ENCODE measurements at regions not wholly inside any gene's neighbourhood (a gene's known extent, or its start where the extent isn't known, plus 50 kb on each side); places are given as distances from the start of the nearest gene placed in this dataset.
"Not testable (repeated sequence)": the region's sequence is repeated elsewhere in the genome, so short reads cannot be mapped to it uniquely, and the experiment has no call there.

DNA sequence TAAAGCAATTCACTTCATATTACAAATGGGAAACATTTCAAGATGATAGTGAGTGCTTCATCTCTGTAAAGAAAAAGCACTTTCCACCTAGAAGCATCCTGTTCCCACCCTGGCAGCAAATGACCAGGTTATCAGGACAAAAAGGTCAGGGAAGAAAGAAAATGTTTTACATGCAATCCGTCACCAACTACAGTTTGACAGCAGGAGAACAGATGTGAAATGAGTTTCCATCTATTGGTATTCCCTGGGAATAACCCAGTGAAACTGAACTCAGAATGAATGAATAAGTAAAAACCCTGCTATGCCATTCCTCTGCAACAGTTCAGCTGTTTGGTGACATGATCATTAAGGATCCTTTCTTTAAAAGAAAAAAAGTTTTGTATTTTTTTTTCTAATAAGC, 67.6 kb downstream of the HTR1A start:
- DNase-seq = no peak

DNA sequence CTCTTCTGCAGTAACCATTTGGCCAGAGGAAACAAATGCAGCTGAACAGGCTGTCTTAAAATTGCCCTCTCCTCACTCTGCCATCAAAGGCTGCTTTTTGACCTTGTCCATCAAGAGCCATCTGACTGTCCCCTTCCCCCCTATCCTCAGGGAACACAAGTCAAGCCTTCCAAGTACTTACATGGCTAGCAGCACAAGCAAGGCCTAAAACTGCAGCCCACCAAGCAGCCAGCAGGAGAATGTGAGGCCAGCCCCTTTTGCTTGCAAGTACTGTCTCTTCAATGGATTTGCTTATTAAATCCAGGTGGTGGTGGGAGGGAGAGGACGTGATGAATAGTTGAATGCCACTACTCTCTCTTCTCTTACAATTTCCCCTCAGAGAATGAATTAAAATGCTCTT, 83.5 kb downstream of the HTR1A start:
- DNase-seq = no peak

DNA sequence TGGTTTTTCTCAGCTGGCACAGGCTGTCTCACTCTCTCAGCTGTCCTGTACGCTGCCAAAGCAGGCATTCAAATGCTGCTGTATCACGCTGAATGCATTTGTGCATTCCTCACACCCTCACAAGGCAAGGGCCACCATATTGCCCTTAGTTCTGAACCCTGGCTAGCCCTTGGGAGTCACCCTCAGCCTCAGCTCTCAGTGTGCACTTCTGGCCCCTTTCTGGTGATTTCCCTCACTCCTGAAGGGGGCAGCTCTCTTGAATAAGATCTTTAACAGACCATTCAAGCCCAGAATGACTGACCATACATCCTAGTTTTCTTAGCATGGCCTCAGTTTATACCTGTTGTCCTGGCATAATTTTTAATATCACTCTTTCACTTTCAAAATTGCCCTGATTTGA, 84.3 kb downstream of the HTR1A start:
- no peak for DNase-seq

- DNase-seq = no peak
These were observed 101.9 kb downstream of the HTR1A start for GRCh38 chr5:63860379-63860778.

DNA sequence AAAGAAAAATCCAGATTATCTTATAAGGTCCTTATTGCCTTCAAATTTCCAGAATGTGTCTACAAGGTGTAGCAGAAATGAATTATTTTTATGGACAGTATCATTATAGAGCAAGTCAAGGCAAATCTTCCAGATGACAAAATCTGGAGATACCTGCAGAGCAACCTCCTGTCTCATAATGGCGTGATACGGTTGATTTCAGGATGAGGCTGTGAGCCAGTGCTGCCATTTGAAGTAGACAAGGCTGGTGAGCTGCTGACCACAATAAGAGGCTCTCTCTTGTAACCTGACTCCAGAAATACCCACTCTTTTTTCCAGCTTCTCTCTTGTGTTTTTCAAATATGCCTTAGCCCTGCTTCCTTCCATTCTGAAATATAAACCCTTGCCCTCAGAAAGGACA, 108.2 kb downstream of the HTR1A start:
- DNase-seq = no peak

- DNase-seq = no peak
These were observed 119.1 kb downstream of the HTR1A start for GRCh38 chr5:63843190-63843589.

DNA sequence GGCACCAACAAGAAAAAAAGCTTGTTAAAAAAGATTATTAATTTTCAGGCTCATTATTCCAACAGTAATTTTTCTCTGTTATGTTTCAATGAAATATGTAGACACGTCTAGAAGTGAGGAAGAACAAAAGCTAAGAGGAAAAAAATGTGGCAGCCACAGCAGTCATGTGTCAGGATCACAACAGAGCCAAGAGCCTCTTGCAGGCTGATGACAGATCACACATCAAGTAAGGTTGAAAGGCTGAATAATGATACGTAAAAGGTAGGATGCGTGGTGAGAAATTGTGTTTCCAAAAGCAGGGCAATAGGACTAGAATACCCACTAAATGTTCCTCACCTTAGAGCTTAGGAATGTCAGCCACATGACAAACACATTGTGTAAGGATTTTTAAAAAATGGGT, 124.8 kb downstream of the HTR1A start:
- no peak for DNase-seq

DNA sequence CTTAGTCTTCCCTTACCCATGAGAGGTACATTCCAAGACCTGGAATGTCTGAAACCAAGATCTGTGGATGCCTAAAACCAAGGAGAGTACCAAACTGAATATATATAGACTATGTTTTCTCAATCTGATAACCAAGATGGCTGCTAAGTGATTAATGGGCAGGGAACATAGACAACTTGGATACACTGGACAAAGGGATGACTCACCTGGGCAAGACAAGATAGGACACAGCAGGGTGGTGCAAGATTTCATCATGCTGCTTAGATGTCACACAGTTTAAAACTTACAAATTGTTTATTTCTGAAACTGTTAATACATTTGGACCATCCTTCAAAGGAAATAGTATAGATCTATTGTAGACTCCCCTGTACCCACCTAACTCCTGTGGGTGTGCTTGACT, 130.9 kb downstream of the HTR1A start:
- DNase-seq = no peak

GRCh38 chr5:63825984-63826383, 136.3 kb downstream of the HTR1A start:
- no peak for DNase-seq

DNA sequence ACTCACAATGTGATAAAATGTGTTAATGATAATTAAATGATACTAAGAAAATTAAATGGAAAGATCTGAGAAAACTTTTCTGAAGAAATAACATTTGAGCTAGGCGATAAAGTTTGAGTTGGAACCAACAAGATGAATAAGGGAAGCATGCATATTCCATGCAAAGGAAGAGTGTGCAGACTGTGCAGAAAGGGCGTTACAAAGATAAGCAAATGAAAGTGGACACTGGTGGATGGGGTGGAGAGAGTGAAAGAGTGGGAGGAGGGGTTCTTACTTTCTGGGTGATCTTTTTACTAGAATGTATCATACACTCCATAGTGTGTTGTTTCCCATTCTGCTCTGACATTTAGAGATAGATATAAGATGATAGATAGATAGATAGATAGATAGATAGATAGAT, 138.7 kb downstream of the HTR1A start:
- no peak for DNase-seq

GRCh38 chr5:63822614-63823013, 139.6 kb downstream of the HTR1A start:
- DNase-seq = no peak

- DNase-seq = no peak
These were observed 141.7 kb downstream of the HTR1A start for GRCh38 chr5:63820577-63820976.

GRCh38 chr5:63812693-63813092, 149.6 kb downstream of the HTR1A start:
- DNase-seq = no peak

GRCh38 chr5:63811961-63812360, 150.3 kb downstream of the HTR1A start:
- DNase-seq = no peak

- DNase-seq = no peak
These were observed 151.0 kb downstream of the HTR1A start for GRCh38 chr5:63811286-63811685.

- no peak for DNase-seq
These were observed 157.1 kb downstream of the HTR1A start for GRCh38 chr5:63805151-63805550.

DNA sequence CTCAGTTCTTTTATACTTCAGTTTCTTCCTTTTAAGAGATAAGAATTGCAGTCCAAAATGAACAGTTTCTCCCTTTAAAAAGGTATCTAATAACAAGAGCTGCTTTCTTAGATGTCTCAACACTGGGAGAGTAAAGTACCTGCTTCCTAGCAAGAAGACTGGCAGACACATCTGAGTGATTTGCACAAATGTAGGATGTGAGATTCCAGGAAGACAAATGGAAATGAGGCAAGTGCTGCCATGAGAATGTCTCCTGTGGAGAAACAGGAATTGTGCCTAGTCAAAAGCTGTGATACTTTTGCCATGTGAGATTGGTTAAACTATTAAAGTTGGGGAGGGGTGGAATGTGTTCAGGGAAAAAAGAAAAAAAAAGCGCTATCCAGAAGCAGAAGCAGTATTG, 159.1 kb downstream of the HTR1A start:
- DNase-seq = no peak

DNA sequence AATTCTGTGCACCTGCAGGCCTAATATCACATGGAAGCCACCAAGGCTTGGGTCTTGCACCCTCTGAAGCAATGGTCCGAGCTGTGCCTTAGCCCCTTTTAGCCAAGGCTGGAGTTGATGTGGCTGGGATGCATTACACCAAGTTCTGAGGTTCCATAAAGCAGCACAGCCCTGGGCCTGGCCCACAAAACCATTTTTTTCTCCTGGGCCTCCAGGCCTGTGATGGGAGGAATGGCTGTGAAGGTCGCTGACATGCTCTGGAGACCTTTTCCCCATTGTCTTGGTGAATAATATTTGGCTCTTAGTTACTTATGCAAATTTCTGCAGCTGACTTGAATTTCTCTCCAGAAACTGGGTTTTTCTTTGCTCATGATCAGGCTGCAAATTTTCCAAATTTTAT, 167.3 kb downstream of the HTR1A start:
- no peak for DNase-seq

- DNase-seq = no peak
These were observed 167.9 kb downstream of the HTR1A start for GRCh38 chr5:63794296-63794695.

DNA sequence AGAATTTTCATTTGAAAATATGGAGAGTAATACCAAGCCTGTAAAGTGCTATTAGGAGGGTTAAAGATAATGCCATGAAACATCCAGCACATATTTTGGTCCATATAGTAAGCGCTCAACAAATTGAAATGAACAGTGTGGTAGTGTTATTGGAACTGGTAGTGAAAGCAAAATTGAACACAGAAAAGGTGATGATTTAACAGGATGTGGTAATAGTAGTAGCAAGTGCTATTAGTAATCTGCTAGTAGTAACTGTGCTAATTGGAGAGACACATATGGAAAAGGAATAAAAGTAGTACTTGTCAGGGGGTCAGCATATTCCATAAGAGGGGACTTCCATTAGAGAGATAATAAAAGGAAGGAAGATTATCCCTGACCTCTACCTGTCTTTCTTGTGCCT, 187.3 kb downstream of the HTR1A start:
- DNase-seq = no peak

GRCh38 chr5:63768221-63768620, 194.0 kb downstream of the HTR1A start:
- no peak for DNase-seq

- DNase-seq = no peak
These were observed 201.3 kb downstream of the HTR1A start for GRCh38 chr5:63760965-63761364.

GRCh38 chr5:63743096-63743798, 219.0 kb downstream of the HTR1A start:
- no peak for DNase-seq

DNA sequence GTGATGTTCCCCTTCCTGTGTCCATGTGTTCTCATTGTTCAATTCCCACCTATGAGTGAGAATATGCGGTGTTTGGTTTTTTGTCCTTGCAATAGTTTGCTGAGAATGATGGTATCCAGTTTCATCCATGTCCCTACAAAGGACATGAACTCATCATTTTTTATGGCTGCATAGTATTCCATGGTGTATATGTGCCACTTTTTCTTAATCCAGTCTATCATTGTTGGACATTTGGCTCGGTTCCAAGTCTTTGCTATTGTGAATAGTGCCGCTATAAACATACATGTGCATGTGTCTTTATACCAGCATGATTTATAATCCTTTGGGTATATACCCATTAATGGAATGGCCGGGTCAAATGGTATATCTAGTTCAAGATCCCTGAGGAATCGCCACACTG, 229.4 kb downstream of the HTR1A start:
- DNase-seq = not testable (repeated sequence)

- no peak for DNase-seq
These were observed 234.7 kb downstream of the HTR1A start for GRCh38 chr5:63727583-63727982.

- no peak for DNase-seq
These were observed 235.7 kb downstream of the HTR1A start for GRCh38 chr5:63726496-63726895.

Data from right forelimb (tissue), 1 donor.